ENCODE measurements at regions not wholly inside any gene's neighbourhood (a gene's known extent, or its start where the extent isn't known, plus 50 kb on each side); places are given as distances from the start of the nearest gene placed in this dataset.
A peak's percentile ranks its signal among the peaks of the same experiment; 100 is the strongest.

- ATAC-seq (ENCODE audit: insufficient read depth, low FRiP score) = no peak
- DNase-seq = no peak
- Histone ChIP-seq H3K36me3 (ENCODE audit: control insufficient read depth in 4 of 4, insufficient read depth in 4 of 4, low read length in 4 of 4) (no peaks in the 10 kb centered on the region), H3K4me1 (ENCODE audit: control insufficient read depth in 5 of 5, insufficient read depth in 5 of 5, low read length in 5 of 5) (peaks cover 0 to 18% (median 6%) of the 10 kb centered on the region in 5 donors), H3K9me3 (ENCODE audit: control insufficient read depth in 4 of 4, insufficient read depth in 3 of 4, low read length in 3 of 4) (no peaks in the 10 kb centered on the region), H3K4me3 (no peak overlapping the region), H3K27me3 (ENCODE audit: control insufficient read depth in 3 of 3, insufficient read depth in 3 of 3, low read length in 2 of 3) (no peaks in the 10 kb centered on the region), H3K27ac (ENCODE audit: low read depth in 1 of 2, low read length in 1 of 2) (peak overlapping the region in 1 of 2 donors; percentile 5), H3K9ac (ENCODE audit: insufficient read depth in 1 of 2, low read length in 2 of 2) (no peak overlapping the region)
- TF ChIP-seq CTCF (IDR thresholded peaks at IDR 0.05; ENCODE audit: control extremely low read depth, extremely low read depth) = no peak
Observed at GRCh38 chr21:16425376-16425775, 695.6 kb downstream of the USP25 start.

- DNase-seq (no peak), ATAC-seq (ENCODE audit: insufficient read depth, low FRiP score) (no peak)
- no peaks in the 10 kb centered on the region for H3K9me3 ChIP-seq (ENCODE audit: control insufficient read depth in 4 of 4, insufficient read depth in 3 of 4, low read length in 3 of 4)
- H3K36me3 ChIP-seq (ENCODE audit: control insufficient read depth in 4 of 4, insufficient read depth in 4 of 4, low read length in 4 of 4) = no peaks in the 10 kb centered on the region
- no peak overlapping the region for H3K27ac ChIP-seq (ENCODE audit: low read depth in 1 of 2, low read length in 1 of 2)
- H3K4me1 ChIP-seq (ENCODE audit: control insufficient read depth in 5 of 5, insufficient read depth in 5 of 5, low read length in 5 of 5) = peaks cover 0 to 16% (median 6%) of the 10 kb centered on the region in 5 donors
- no peaks in the 10 kb centered on the region for H3K27me3 ChIP-seq (ENCODE audit: control insufficient read depth in 3 of 3, insufficient read depth in 3 of 3, low read length in 2 of 3)
- WGBS, 2 donors = 78 to 82% methylated on average over 6 of the region's 6 CpGs
- no peak for TF ChIP-seq CTCF (IDR thresholded peaks at IDR 0.05; ENCODE audit: control extremely low read depth, extremely low read depth)
- no peak overlapping the region for H3K9ac ChIP-seq (ENCODE audit: insufficient read depth in 1 of 2, low read length in 2 of 2)
- H3K4me3 ChIP-seq = no peak overlapping the region
Observed at GRCh38 chr21:16426936-16427335, 697.2 kb downstream of the USP25 start.

- Histone ChIP-seq H3K27me3 (ENCODE audit: control insufficient read depth in 3 of 3, insufficient read depth in 3 of 3, low read length in 2 of 3) (no peaks in the 10 kb centered on the region), H3K9ac (ENCODE audit: insufficient read depth in 1 of 2, low read length in 2 of 2) (no peak overlapping the region), H3K4me3 (no peak overlapping the region), H3K27ac (ENCODE audit: low read depth in 1 of 2, low read length in 1 of 2) (no peak overlapping the region), H3K9me3 (ENCODE audit: control insufficient read depth in 4 of 4, insufficient read depth in 3 of 4, low read length in 3 of 4) (no peaks in the 10 kb centered on the region), H3K36me3 (ENCODE audit: control insufficient read depth in 4 of 4, insufficient read depth in 4 of 4, low read length in 4 of 4) (no peaks in the 10 kb centered on the region), H3K4me1 (ENCODE audit: control insufficient read depth in 5 of 5, insufficient read depth in 5 of 5, low read length in 5 of 5) (peaks cover 0 to 16% (median 6%) of the 10 kb centered on the region in 5 donors)
- ATAC-seq (ENCODE audit: insufficient read depth, low FRiP score) (no peak), DNase-seq (no peak)
- WGBS, 2 donors = 68 to 77% methylated on average over 3 of the region's 3 CpGs
- no peak for TF ChIP-seq CTCF (IDR thresholded peaks at IDR 0.05; ENCODE audit: control extremely low read depth, extremely low read depth)
Observed at GRCh38 chr21:16427587-16428087, 697.9 kb downstream of the USP25 start.

- Histone ChIP-seq H3K4me3 (no peak overlapping the region), H3K9me3 (ENCODE audit: control insufficient read depth in 4 of 4, insufficient read depth in 3 of 4, low read length in 3 of 4) (no peaks in the 10 kb centered on the region), H3K9ac (ENCODE audit: insufficient read depth in 1 of 2, low read length in 2 of 2) (no peak overlapping the region), H3K27me3 (ENCODE audit: control insufficient read depth in 3 of 3, insufficient read depth in 3 of 3, low read length in 2 of 3) (no peaks in the 10 kb centered on the region), H3K4me1 (ENCODE audit: control insufficient read depth in 5 of 5, insufficient read depth in 5 of 5, low read length in 5 of 5) (peaks cover 0 to 2% (median 0%) of the 10 kb centered on the region in 5 donors), H3K27ac (ENCODE audit: low read depth in 1 of 2, low read length in 1 of 2) (no peak overlapping the region), H3K36me3 (ENCODE audit: control insufficient read depth in 4 of 4, insufficient read depth in 4 of 4, low read length in 4 of 4) (no peaks in the 10 kb centered on the region)
- TF ChIP-seq CTCF (IDR thresholded peaks at IDR 0.05; ENCODE audit: control extremely low read depth, extremely low read depth) = no peak
- no peak for DNase-seq
- WGBS, 2 donors = 68 to 72% methylated on average over 1 of the region's 1 CpG
- no peak for ATAC-seq (ENCODE audit: insufficient read depth, low FRiP score)
Observed at GRCh38 chr21:16437586-16437985, 707.8 kb downstream of the USP25 start.

Data from lung (tissue), 11 donors.